Gastrocnemius medialis (tissue), 4 donors: ENCODE measurements at regions not wholly inside any gene's neighbourhood (a gene's known extent, or its start where the extent isn't known, plus 50 kb on each side); places are given as distances from the start of the nearest gene placed in this dataset.

Experiments used
- ATAC-seq, 2 donors: fragments of 150-250 bp; one replicate each; pipeline ENCODE4 v1.9.1; 2016
- DNase-seq, 2 donors: peaks; one replicate each; pipeline ENCODE4 v3.0.0-alpha.2; 2019
- H3K27ac ChIP-seq, 4 donors: fragments of 200-600 bp; sonication (generic); 1 replicate in 1 of 4; 2 replicates in 3 of 4; pipeline ENCODE4 v1.5.1; 2016 to 2018; ENCODE audit warnings: mild to moderate bottlenecking in 2 of 4, moderate library complexity in 1 of 4
- H3K27me3 ChIP-seq, 3 donors: fragments of 200-600 bp; sonication (generic) in 2 of 3; 1 replicate in 1 of 3; 2 replicates in 2 of 3; pipeline versions ENCODE4 v1.5.1 to v1.6.0; 2016 to 2019; ENCODE audit warnings: mild to moderate bottlenecking in 1 of 3, moderate library complexity in 1 of 3
- H3K36me3 ChIP-seq, 2 donors: fragments of 200-600 bp; sonication (generic) in 1 of 2; one replicate each; pipeline ENCODE4 v1.5.1; 2017 to 2018
- H3K4me1 ChIP-seq, 2 donors: fragments of 200-600 bp; sonication (generic) in 1 of 2; one replicate each; pipeline ENCODE4 v1.5.1; 2016 to 2017; ENCODE audit warnings: mild to moderate bottlenecking in 2 of 2
- H3K4me3 ChIP-seq, 4 donors: fragments of 200-600 bp; sonication (generic) in 3 of 4; 1 replicate in 1 of 4; 2 replicates in 3 of 4; pipeline ENCODE4 v1.5.1; 2016 to 2019; ENCODE audit warnings: mild to moderate bottlenecking in 2 of 4
- H3K9me3 ChIP-seq, 3 donors: fragments of 200-600 bp; sonication (generic) in 2 of 3; 1 replicate in 1 of 3; 2 replicates in 2 of 3; pipeline ENCODE4 v1.5.1; 2016 to 2019
- POLR2A ChIP-seq, 2 donors: fragments of 450-650 bp; IDR thresholded peaks; one replicate each; pipeline ENCODE4 v1.6.1; 2017; ENCODE audit warnings: antibody characterized with exemption in 2 of 2, mild to moderate bottlenecking in 2 of 2, moderate library complexity in 2 of 2
- in situ Hi-C, 4 donors: fragments of 200-750 bp; cut with MboI; loops; one replicate each; pipeline versions ENCODE4 v1.15.0 to v1.8.0; 2017; ENCODE audit warnings: low sequenced_read_pairs in 4 of 4
- intact Hi-C: fragments of 100-400 bp; cut with DNase I; formaldehyde crosslinking; loops from one replicate; pipeline ENCODE4 v1.15.1; 2023; ENCODE audit warnings: low total_unique reads
- TF ChIP-seq, protein P1 (sequence below), 5 experiments: fragments of 450-650 bp in 3 of 5; fragments of 200-600 bp in 2 of 5; sonication (generic) in 2 of 5; IDR thresholded peaks in 4 of 5; conservative IDR thresholded peaks in 1 of 5; 1 replicate in 4 of 5; 2 replicates in 1 of 5; pipeline ENCODE4 v1.5.1; 2016 to 2019; ENCODE audit warnings: antibody characterized with exemption in 5 of 5, mild to moderate bottlenecking in 3 of 5, moderate library complexity in 3 of 5

DNA sequence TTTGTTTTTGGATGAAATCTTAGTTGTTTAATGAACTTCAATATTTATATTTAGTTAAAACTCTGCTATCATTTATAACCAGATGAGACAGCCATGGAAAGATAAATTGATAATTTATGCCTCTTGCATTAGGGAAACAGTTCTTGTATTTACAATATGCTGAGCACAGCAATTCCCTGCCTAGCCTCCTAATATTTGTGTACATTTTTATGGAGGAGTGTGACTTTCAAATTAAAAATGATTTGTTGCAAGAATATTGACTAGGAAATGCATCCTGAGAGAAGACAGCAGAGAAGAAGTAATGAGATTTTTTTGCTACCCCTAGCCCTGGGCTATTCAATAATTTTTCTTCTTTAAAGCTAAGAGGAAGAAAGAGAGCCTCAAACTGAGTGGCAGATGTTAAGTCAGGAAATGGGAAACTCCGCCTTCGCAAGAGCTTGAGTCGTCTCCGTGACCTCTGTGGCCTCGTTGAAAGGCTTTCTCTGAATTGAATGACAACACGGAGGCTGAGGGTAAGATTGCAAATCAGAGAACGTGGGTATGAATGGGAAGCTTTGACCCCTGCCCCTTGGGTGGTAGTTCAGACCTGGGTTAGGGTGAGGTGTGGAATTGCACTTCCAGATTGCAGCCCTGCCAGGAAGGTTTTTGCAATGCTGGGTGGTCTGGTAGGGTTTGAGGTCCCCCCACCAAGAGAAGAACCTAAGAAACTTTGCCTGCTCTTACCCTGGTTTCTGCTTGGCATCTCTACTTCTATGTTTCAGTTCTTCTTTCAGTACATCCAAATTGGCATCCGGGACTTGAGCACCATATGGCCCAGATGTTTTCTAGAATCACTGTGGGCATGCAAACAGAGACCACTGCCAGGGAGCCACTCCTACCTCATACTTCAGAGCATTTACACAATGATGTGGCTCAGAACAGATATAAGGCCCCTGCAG lies 210.3 kb upstream of the RBMS1 start:
- in situ Hi-C loops (no loop called here), intact Hi-C loops (no loop called here)
- no peaks in the 10 kb centered on the region for H3K9me3 ChIP-seq
- no peak overlapping the region for H3K4me3 ChIP-seq
- no peak for DNase-seq
- TF ChIP-seq POLR2A (IDR thresholded peaks at IDR 0.05) = no peak
- TF ChIP-seq, protein P1, sequence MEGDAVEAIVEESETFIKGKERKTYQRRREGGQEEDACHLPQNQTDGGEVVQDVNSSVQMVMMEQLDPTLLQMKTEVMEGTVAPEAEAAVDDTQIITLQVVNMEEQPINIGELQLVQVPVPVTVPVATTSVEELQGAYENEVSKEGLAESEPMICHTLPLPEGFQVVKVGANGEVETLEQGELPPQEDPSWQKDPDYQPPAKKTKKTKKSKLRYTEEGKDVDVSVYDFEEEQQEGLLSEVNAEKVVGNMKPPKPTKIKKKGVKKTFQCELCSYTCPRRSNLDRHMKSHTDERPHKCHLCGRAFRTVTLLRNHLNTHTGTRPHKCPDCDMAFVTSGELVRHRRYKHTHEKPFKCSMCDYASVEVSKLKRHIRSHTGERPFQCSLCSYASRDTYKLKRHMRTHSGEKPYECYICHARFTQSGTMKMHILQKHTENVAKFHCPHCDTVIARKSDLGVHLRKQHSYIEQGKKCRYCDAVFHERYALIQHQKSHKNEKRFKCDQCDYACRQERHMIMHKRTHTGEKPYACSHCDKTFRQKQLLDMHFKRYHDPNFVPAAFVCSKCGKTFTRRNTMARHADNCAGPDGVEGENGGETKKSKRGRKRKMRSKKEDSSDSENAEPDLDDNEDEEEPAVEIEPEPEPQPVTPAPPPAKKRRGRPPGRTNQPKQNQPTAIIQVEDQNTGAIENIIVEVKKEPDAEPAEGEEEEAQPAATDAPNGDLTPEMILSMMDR (IDR thresholded peaks at IDR 0.05 in 4 of 5, conservative IDR thresholded peaks at IDR 0.05 in 1 of 5) = no peak
- H3K4me1 ChIP-seq = no peaks in the 10 kb centered on the region
- no peaks in the 10 kb centered on the region for H3K27me3 ChIP-seq
- no peak overlapping the region for H3K27ac ChIP-seq
- ATAC-seq = no peak
- no peaks in the 10 kb centered on the region for H3K36me3 ChIP-seq

GRCh38 chr2:160715428-160715827 lies 221.8 kb upstream of the RBMS1 start:
- Histone ChIP-seq H3K9me3 (no peaks in the 10 kb centered on the region), H3K4me3 (no peak overlapping the region), H3K27me3 (no peaks in the 10 kb centered on the region), H3K4me1 (no peaks in the 10 kb centered on the region), H3K27ac (no peak overlapping the region), H3K36me3 (no peaks in the 10 kb centered on the region)
- TF ChIP-seq, protein P1 (IDR thresholded peaks at IDR 0.05 in 4 of 5, conservative IDR thresholded peaks at IDR 0.05 in 1 of 5) = no peak
- TF ChIP-seq POLR2A (IDR thresholded peaks at IDR 0.05) = no peak
- intact Hi-C loops = no loop called here
- in situ Hi-C loops = no loop called here
- no peak for ATAC-seq
- no peak for DNase-seq

- Histone ChIP-seq H3K4me1 (no peaks in the 10 kb centered on the region), H3K27ac (no peak overlapping the region), H3K27me3 (no peaks in the 10 kb centered on the region), H3K4me3 (no peak overlapping the region), H3K9me3 (no peaks in the 10 kb centered on the region), H3K36me3 (no peaks in the 10 kb centered on the region)
- in situ Hi-C loops (no loop called here), intact Hi-C loops (no loop called here)
- no peak for DNase-seq
- no peak for ATAC-seq
- TF ChIP-seq, protein P1 (IDR thresholded peaks at IDR 0.05 in 4 of 5, conservative IDR thresholded peaks at IDR 0.05 in 1 of 5) = no peak
- no peak for TF ChIP-seq POLR2A (IDR thresholded peaks at IDR 0.05)
These were observed 225.5 kb upstream of the RBMS1 start for GRCh38 chr2:160719116-160719515.

- no peaks in the 10 kb centered on the region for H3K9me3 ChIP-seq
These were observed 226.5 kb upstream of the RBMS1 start for GRCh38 chr2:160720098-160720497.

More at GRCh38 chr2:160720098-160720497, 226.5 kb upstream of the RBMS1 start:
- Histone ChIP-seq H3K27ac (no peak overlapping the region), H3K4me1 (no peaks in the 10 kb centered on the region), H3K36me3 (no peaks in the 10 kb centered on the region), H3K4me3 (no peak overlapping the region), H3K27me3 (no peaks in the 10 kb centered on the region)
- ATAC-seq (no peak), DNase-seq (no peak)
- no peak for TF ChIP-seq POLR2A (IDR thresholded peaks at IDR 0.05)
- TF ChIP-seq, protein P1 (IDR thresholded peaks at IDR 0.05 in 4 of 5, conservative IDR thresholded peaks at IDR 0.05 in 1 of 5) = no peak
- intact Hi-C loops (no loop called here), in situ Hi-C loops (no loop called here)
